A549 (cell line): ENCODE measurements at regions not wholly inside any gene's neighbourhood (a gene's known extent, or its start where the extent isn't known, plus 50 kb on each side); places are given as distances from the start of the nearest gene placed in this dataset.

Experiments
- ATAC-seq, 2 experiments: fragments of 200-7000 bp in 1 of 2; fragments of >200 bp in 1 of 2; cut with Nextera tagmentation in 1 of 2; cut with Tn5 transposase in 1 of 2; 3 replicates each; pipeline versions ENCODE4 v1.8.0 to v1.9.1; 2018 to 2020; ENCODE audit warnings: mild to moderate bottlenecking in 1 of 2, moderate library complexity in 1 of 2
- CTCF ChIA-PET: fragments of 300-600 bp; sonication (Branson Sonifier 250); formaldehyde crosslinking; extraction: SDS; loops from one replicate; lab custom pipeline; 2021; ENCODE audit warnings: antibody characterized with exemption, inconsistent platforms; lab: Yijun Ruan, JAX
- POLR2A ChIA-PET: fragments of 350-600 bp; formaldehyde crosslinking; extraction: SDS; loops from one replicate; lab custom pipeline; 2021; ENCODE audit warnings: antibody characterized with exemption, inconsistent platforms; lab: Yijun Ruan, JAX
- DNase-seq, 2 experiments: peaks; one replicate each; pipeline versions ENCODE4 v3.0.0 to v3.0.0-alpha.2; 2011 to 2016; ENCODE audit warnings: low read depth in 1 of 2, low spot score in 1 of 2
- FAIRE-seq: peaks from 2 replicates; lab custom pipeline; 2011; peaks lifted over from hg19 to GRCh38; lab: Jason Lieb, UNC
- H3K27ac ChIP-seq, 2 experiments: fragments of >200 bp; sonication (Bioruptor Twin); formaldehyde crosslinking; 3 replicates each; pipeline ENCODE4 v1.5.1; 2016 to 2017
- H3K4me1 ChIP-seq: fragments of >200 bp; sonication (Bioruptor Twin); formaldehyde crosslinking; 3 replicates; pipeline ENCODE4 v1.6.1; 2016
- H3K4me2 ChIP-seq: fragments of >200 bp; sonication (Bioruptor Twin); formaldehyde crosslinking; 3 replicates; pipeline ENCODE4 v1.6.1; 2016
- H3K4me3 ChIP-seq: fragments of >200 bp; sonication (Bioruptor Twin); formaldehyde crosslinking; 3 replicates; pipeline ENCODE4 v1.5.1; 2016
- H3K9me3 ChIP-seq: fragments of >200 bp; sonication (Bioruptor Twin); formaldehyde crosslinking; 3 replicates; pipeline ENCODE4 v1.6.1; 2016
- ATOH8 ChIP-seq: fragments of 250-450 bp; sonication (Bioruptor Pico); IDR thresholded peaks from 2 replicates; pipeline ENCODE4 v1.5.0; 2020; ENCODE audit warnings: low read depth, mild to moderate bottlenecking, moderate library complexity
- BHLHE40 ChIP-seq: IDR thresholded peaks from 2 replicates; pipeline ENCODE4 v1.6.1; 2012; ENCODE audit warnings: low read depth, low read length, inconsistent platforms
- CTCF ChIP-seq: fragments of >200 bp; sonication (Bioruptor Twin); formaldehyde crosslinking; IDR thresholded peaks from 3 replicates; pipeline ENCODE4 v1.5.1; 2016
- E2F6 ChIP-seq: IDR thresholded peaks from 2 replicates; pipeline ENCODE4 v1.6.1; 2012; ENCODE audit warnings: low read depth, borderline replicate concordance
- EHMT2 ChIP-seq: fragments of 200-600 bp; sonication (generic); IDR thresholded peaks from 2 replicates; pipeline ENCODE4 v1.6.1; 2016; ENCODE audit warnings: antibody characterized with exemption, low read depth, mild to moderate bottlenecking, moderate library complexity
- FOSB ChIP-seq: fragments of 250-450 bp; sonication (Bioruptor Pico); IDR thresholded peaks from 2 replicates; pipeline ENCODE4 v1.5.0; 2020; ENCODE audit warnings: mild to moderate bottlenecking, moderate library complexity
- FOSL2 ChIP-seq, 2 experiments: fragments of 450-650 bp in 1 of 2; fragments of >200 bp in 1 of 2; sonication (Bioruptor Twin) in 1 of 2; formaldehyde crosslinking; IDR thresholded peaks; 2 replicates each; pipeline versions ENCODE4 v1.5.0 to v1.6.1; 2016 to 2020; ENCODE audit warnings: mild to moderate bottlenecking in 1 of 2, moderate library complexity in 1 of 2
- GATA3 ChIP-seq: IDR thresholded peaks from 2 replicates; pipeline ENCODE4 v1.6.1; 2012; ENCODE audit warnings: borderline replicate concordance
- HDAC2 ChIP-seq: fragments of 200-600 bp; sonication (generic); IDR thresholded peaks from 2 replicates; pipeline ENCODE4 v1.6.1; 2016
- HES2 ChIP-seq: fragments of >200 bp; sonication (Bioruptor Twin); formaldehyde crosslinking; IDR thresholded peaks from 2 replicates; pipeline ENCODE4 v1.6.1; 2016
- HMGXB4 ChIP-seq: fragments of 250-450 bp; sonication (Bioruptor Pico); IDR thresholded peaks from 2 replicates; pipeline ENCODE4 v1.5.0; 2021; ENCODE audit warnings: mild to moderate bottlenecking, moderate library complexity, borderline replicate concordance
- HOXA7 ChIP-seq: fragments of 250-450 bp; sonication (Bioruptor Pico); IDR thresholded peaks from 2 replicates; pipeline ENCODE4 v1.5.0; 2020; ENCODE audit warnings: mild to moderate bottlenecking, moderate library complexity
- HOXB13 ChIP-seq: fragments of 250-450 bp; sonication (Bioruptor Pico); IDR thresholded peaks from 2 replicates; pipeline ENCODE4 v1.5.0; 2020; ENCODE audit warnings: low read depth, mild to moderate bottlenecking, moderate library complexity
- HOXB5 ChIP-seq: fragments of 250-450 bp; sonication (Bioruptor Pico); IDR thresholded peaks from 2 replicates; pipeline ENCODE4 v1.5.0; 2020; ENCODE audit warnings: mild to moderate bottlenecking, moderate library complexity
- JUN ChIP-seq, 2 experiments: fragments of >200 bp; sonication (Bioruptor Twin); formaldehyde crosslinking; IDR thresholded peaks; 2 replicates in 1 of 2; 3 replicates in 1 of 2; pipeline ENCODE4 v1.6.1; 2016 to 2017
- JUNB ChIP-seq: fragments of >200 bp; sonication (Bioruptor Twin); formaldehyde crosslinking; IDR thresholded peaks from 2 replicates; pipeline ENCODE4 v1.6.1; 2016
- KDM1A ChIP-seq: fragments of 200-600 bp; sonication (generic); IDR thresholded peaks from 2 replicates; pipeline ENCODE4 v1.6.1; 2016; ENCODE audit warnings: low read depth, mild to moderate bottlenecking
- MAFK ChIP-seq: fragments of 450-650 bp; IDR thresholded peaks from 2 replicates; pipeline ENCODE4 v1.6.1; 2014; ENCODE audit not compliant: partially characterized antibody
- NFE2L2 ChIP-seq: fragments of 150-350 bp; conservative IDR thresholded peaks from 2 replicates; pipeline ENCODE4 v1.6.1; 2014; ENCODE audit warnings: low read length
- RAD21 ChIP-seq, 2 experiments: fragments of >200 bp in 1 of 2; sonication (Bioruptor Twin) in 1 of 2; formaldehyde crosslinking in 1 of 2; IDR thresholded peaks in 1 of 2; conservative IDR thresholded peaks in 1 of 2; 2 replicates in 1 of 2; 3 replicates in 1 of 2; pipeline ENCODE4 v1.6.1; 2012 to 2018; ENCODE audit warnings: inconsistent platforms in 1 of 2
- RNF2 ChIP-seq: fragments of 200-600 bp; sonication (generic); IDR thresholded peaks from 2 replicates; pipeline ENCODE4 v1.6.1; 2016; ENCODE audit warnings: low read depth, mild to moderate bottlenecking, antibody characterized with exemption, moderate library complexity, borderline replicate concordance
- SMC3 ChIP-seq: fragments of >200 bp; sonication (Bioruptor Twin); formaldehyde crosslinking; IDR thresholded peaks from 3 replicates; pipeline ENCODE4 v1.6.1; 2018; ENCODE audit warnings: inconsistent platforms
- SREBF2 ChIP-seq: fragments of 450-650 bp; IDR thresholded peaks from 2 replicates; pipeline ENCODE4 v1.6.1; 2014; ENCODE audit warnings: mild to moderate bottlenecking, moderate library complexity
- ZC3H11A ChIP-seq: fragments of 450-650 bp; IDR thresholded peaks from 2 replicates; pipeline ENCODE4 v1.6.1; 2014; ENCODE audit warnings: antibody characterized with exemption, mild to moderate bottlenecking
- ZFP36 ChIP-seq: fragments of 450-650 bp; IDR thresholded peaks from 2 replicates; pipeline ENCODE4 v1.6.1; 2014; ENCODE audit warnings: borderline replicate concordance; ENCODE audit not compliant: partially characterized antibody
- ZNF302 ChIP-seq: fragments of 250-450 bp; sonication (Bioruptor Pico); IDR thresholded peaks from 2 replicates; pipeline ENCODE4 v1.9.0; 2021; ENCODE audit warnings: inconsistent platforms, mild to moderate bottlenecking, moderate library complexity
- WGBS: methylation state at CpG from one replicate; pipeline ENCODE4 v1.1.6; 2017; ENCODE audit errors: missing lambda C conversion rate; 5-methylcytosine and 5-hydroxymethylcytosine counted together

- Histone ChIP-seq H3K9me3 (no peaks in the 10 kb centered on the region), H3K4me3 (no peak overlapping the region), H3K4me2 (no peak overlapping the region), H3K4me1 (no peaks in the 10 kb centered on the region), H3K27ac (no peak overlapping the region)
- FAIRE-seq = no peak
- ChIA-PET CTCF (no interaction called here), POLR2A (no interaction called here)
- no peak for TF ChIP-seq BHLHE40
- TF ChIP-seq HOXB13 (CRISPR knock-in tag) = no peak
- no peak for TF ChIP-seq FOSB (CRISPR knock-in tag)
- no peak for DNase-seq
- no peak for ATAC-seq
- WGBS = 70% methylated on average over 2 of the region's 2 CpGs
Observed at GRCh38 chr4:67084783-67085182, 460.5 kb downstream of the CENPC start.

GRCh38 chr4:67083496-67083895, 461.8 kb downstream of the CENPC start:
- 64% methylated on average over 5 of the region's 5 CpGs for WGBS
- FAIRE-seq = no peak
- H3K9me3 ChIP-seq = no peaks in the 10 kb centered on the region

GRCh38 chr4:67082746-67083145, 462.6 kb downstream of the CENPC start:
- Histone ChIP-seq H3K4me1 (no peaks in the 10 kb centered on the region), H3K9me3 (no peaks in the 10 kb centered on the region), H3K4me2 (no peak overlapping the region), H3K4me3 (no peak overlapping the region), H3K27ac (no peak overlapping the region)
- ATAC-seq (no peak), FAIRE-seq (no peak), DNase-seq (no peak)
- ChIA-PET POLR2A (no interaction called here), CTCF (no interaction called here)
- 85% methylated on average over 5 of the region's 5 CpGs for WGBS
- TF ChIP-seq RNF2 (no peak), E2F6 (no peak), ZFP36 (no peak), BHLHE40 (no peak), SREBF2 (no peak), CTCF (no peak), ZC3H11A (no peak), MAFK (no peak), JUN (IDR thresholded peaks at IDR 0.05) (no peak), RAD21 (conservative IDR thresholded peaks at IDR 0.05 in 1 of 2, IDR thresholded peaks at IDR 0.05 in 1 of 2) (no peak), ZNF302 (no peak), HES2 (no peak), HMGXB4 (CRISPR knock-in tag) (no peak), ATOH8 (no peak), KDM1A (no peak), HOXB5 (no peak)

More at GRCh38 chr4:67083496-67083895, 461.8 kb downstream of the CENPC start:
- H3K27ac ChIP-seq = no peak overlapping the region
- no peak overlapping the region for H3K4me3 ChIP-seq
- DNase-seq (no peak), ATAC-seq (no peak)
- no peak overlapping the region for H3K4me2 ChIP-seq
- no peaks in the 10 kb centered on the region for H3K4me1 ChIP-seq
- ChIA-PET CTCF (no interaction called here), POLR2A (no interaction called here)
- TF ChIP-seq EHMT2 (no peak), JUNB (no peak), NFE2L2 (no peak), HOXA7 (no peak), E2F6 (no peak), HDAC2 (no peak), SMC3 (no peak), GATA3 (no peak), JUN (IDR thresholded peaks at IDR 0.05) (no peak), FOSB (CRISPR knock-in tag) (no peak), FOSL2 (IDR thresholded peaks at IDR 0.05) (no peak), FOSL2 (CRISPR knock-in tag; IDR thresholded peaks at IDR 0.05) (no peak), MAFK (no peak)
